ENCODE measurements at regions not wholly inside any gene's neighbourhood (a gene's known extent, or its start where the extent isn't known, plus 50 kb on each side); places are given as distances from the start of the nearest gene placed in this dataset.

DNA sequence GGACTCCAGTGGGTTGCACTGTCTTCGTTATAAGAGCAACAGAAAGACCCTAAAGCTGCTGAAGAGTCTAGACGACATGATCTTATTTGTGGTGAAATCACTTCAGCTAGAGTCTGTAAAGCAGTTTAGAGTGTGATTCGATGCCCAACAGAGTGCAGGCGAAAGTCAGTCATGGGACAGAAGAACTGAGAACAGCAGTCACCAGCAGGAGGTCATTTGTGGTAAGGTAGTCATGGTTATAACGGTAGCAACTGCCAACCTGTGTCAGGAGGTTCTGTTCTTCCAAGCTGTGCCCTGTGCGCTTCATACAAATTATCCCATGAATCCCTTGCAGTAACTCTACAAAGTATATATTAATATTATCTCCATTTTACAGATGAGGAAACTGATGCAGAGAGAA lies 954.1 kb downstream of the AACS start:
- Histone ChIP-seq H3K4me1 (ENCODE audit: control insufficient read depth, extremely low read depth, insufficient read depth, low read length) (no peaks in the 10 kb centered on the region), H3K79me2 (ENCODE audit: control insufficient read depth, insufficient read depth, low read length) (no peaks in the 10 kb centered on the region), H3K27ac (ENCODE audit: insufficient read depth, low read depth, low read length) (no peak overlapping the region), H3K9me3 (replicated peaks; ENCODE audit: control insufficient read depth, insufficient read depth, low read length) (peaks cover 4% of the 10 kb centered on the region), H2AFZ (ENCODE audit: low read depth, low read length) (no peak overlapping the region), H3K36me3 (ENCODE audit: control insufficient read depth in 2 of 2, extremely low read depth in 1 of 2, insufficient read depth in 2 of 2, low read length in 2 of 2) (no peaks in the 10 kb centered on the region), H3K27me3 (ENCODE audit: control insufficient read depth in 2 of 2, insufficient read depth in 2 of 2, low read length in 2 of 2) (no peaks in the 10 kb centered on the region), H3K9me1 (replicated peaks; ENCODE audit: control insufficient read depth, extremely low read depth, insufficient read depth, low read length) (no peaks in the 10 kb centered on the region), H3K9ac (replicated peaks; ENCODE audit: extremely low read depth, insufficient read depth, low read length) (no peak overlapping the region), H3K4me3 (replicated peaks in 1 of 3; ENCODE audit: insufficient read depth in 1 of 3, low read depth in 1 of 3, low read length in 3 of 3) (no peak overlapping the region), H4K20me1 (replicated peaks; ENCODE audit: control insufficient read depth, extremely low read depth, insufficient read depth, low read length) (no peaks in the 10 kb centered on the region), H3K4me2 (ENCODE audit: insufficient read depth, low read length) (no peak overlapping the region)
- dilution Hi-C loops (cut with MboI; ENCODE audit: extremely low pct_ligation_motif_present, low sequenced_read_pairs) = no loop called here
- intact Hi-C loops (cut with micrococcal nuclease) = no loop called here
- FAIRE-seq = no peak
- TF ChIP-seq POLR2AphosphoS5 (IDR thresholded peaks at IDR 0.05; ENCODE audit: insufficient read depth, low read depth, low read length) (no peak), MYC (IDR thresholded peaks at IDR 0.05; ENCODE audit: low read depth, low read length) (no peak), POLR2A (IDR thresholded peaks at IDR 0.05; ENCODE audit: low read depth, low read length) (no peak), JUN (IDR thresholded peaks at IDR 0.05; ENCODE audit: borderline replicate concordance, insufficient read depth, insufficient read length, low read depth) (no peak), GATA2 (IDR thresholded peaks at IDR 0.05; ENCODE audit: insufficient read depth, insufficient read length, low read depth, low read length) (no peak), EZH2 (IDR thresholded peaks at IDR 0.05; ENCODE audit: borderline replicate concordance, low read depth, low read length, severe bottlenecking) (no peak), FOS (IDR thresholded peaks at IDR 0.05; ENCODE audit: borderline replicate concordance, insufficient read depth, low read length) (no peak)
- TF ChIP-seq, protein P1, sequence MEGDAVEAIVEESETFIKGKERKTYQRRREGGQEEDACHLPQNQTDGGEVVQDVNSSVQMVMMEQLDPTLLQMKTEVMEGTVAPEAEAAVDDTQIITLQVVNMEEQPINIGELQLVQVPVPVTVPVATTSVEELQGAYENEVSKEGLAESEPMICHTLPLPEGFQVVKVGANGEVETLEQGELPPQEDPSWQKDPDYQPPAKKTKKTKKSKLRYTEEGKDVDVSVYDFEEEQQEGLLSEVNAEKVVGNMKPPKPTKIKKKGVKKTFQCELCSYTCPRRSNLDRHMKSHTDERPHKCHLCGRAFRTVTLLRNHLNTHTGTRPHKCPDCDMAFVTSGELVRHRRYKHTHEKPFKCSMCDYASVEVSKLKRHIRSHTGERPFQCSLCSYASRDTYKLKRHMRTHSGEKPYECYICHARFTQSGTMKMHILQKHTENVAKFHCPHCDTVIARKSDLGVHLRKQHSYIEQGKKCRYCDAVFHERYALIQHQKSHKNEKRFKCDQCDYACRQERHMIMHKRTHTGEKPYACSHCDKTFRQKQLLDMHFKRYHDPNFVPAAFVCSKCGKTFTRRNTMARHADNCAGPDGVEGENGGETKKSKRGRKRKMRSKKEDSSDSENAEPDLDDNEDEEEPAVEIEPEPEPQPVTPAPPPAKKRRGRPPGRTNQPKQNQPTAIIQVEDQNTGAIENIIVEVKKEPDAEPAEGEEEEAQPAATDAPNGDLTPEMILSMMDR (IDR thresholded peaks at IDR 0.05; ENCODE audit: extremely low read depth in 1 of 2, insufficient read depth in 1 of 2, low read depth in 1 of 2, low read length in 2 of 2) = no peak
- TF ChIP-seq, protein P2, sequence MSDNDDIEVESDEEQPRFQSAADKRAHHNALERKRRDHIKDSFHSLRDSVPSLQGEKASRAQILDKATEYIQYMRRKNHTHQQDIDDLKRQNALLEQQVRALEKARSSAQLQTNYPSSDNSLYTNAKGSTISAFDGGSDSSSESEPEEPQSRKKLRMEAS (IDR thresholded peaks at IDR 0.05; ENCODE audit: insufficient read depth, insufficient read length) = no peak
- POLR2A ChIA-PET = no interaction called here
- DNase-seq (ENCODE audit: low read depth, low spot score) = no peak
- CTCF ChIA-PET = no interaction called here
- no TSS peak for BruUV-seq (replicated peaks)

Data from endothelial cell of umbilical vein (primary cell).